Caco-2 (cell line): ENCODE measurements at regions not wholly inside any gene's neighbourhood (a gene's known extent, or its start where the extent isn't known, plus 50 kb on each side); places are given as distances from the start of the nearest gene placed in this dataset.
"Not testable (repeated sequence)": the region's sequence is repeated elsewhere in the genome, so short reads cannot be mapped to it uniquely, and the experiment has no call there.

ENCODE experiments used
- BruUV-seq: library from RNA; stranded (reverse); fragments of 400-500 nt; replicated peaks from 2 replicates; lab custom pipeline; 2021; lab: Mats Ljungman, UMichigan
- CTCF ChIA-PET: fragments of 300-600 bp; sonication (Branson Sonifier 250); formaldehyde crosslinking; loops from one replicate; lab custom pipeline; 2022; ENCODE audit warnings: antibody characterized with exemption; lab: Charles Lee
- POLR2A ChIA-PET: fragments of 300-600 bp; sonication (Branson Sonifier 250); formaldehyde crosslinking; loops from one replicate; lab custom pipeline; 2022; ENCODE audit warnings: antibody characterized with exemption; lab: Charles Lee
- DNase-seq, 2 experiments: peaks; one replicate each; pipeline versions ENCODE4 v3.0.0 to v3.0.0-alpha.2; 2020 to 2022
- H3K27me3 ChIP-seq: replicated peaks from 2 replicates; pipeline ENCODE4 v1.6.0; 2011; ENCODE audit warnings: low read length; ENCODE audit not compliant: control insufficient read depth, insufficient read depth
- H3K36me3 ChIP-seq: 2 replicates; pipeline ENCODE4 v1.5.1; 2011; ENCODE audit warnings: low read length; ENCODE audit not compliant: control insufficient read depth, insufficient read depth
- H3K4me1 ChIP-seq: fragments of 250-450 bp; sonication (Bioruptor Pico); 2 replicates; pipeline ENCODE4 v1.5.1; 2020; ENCODE audit warnings: mild to moderate bottlenecking
- H3K4me3 ChIP-seq: 2 replicates; pipeline ENCODE4 v1.5.1; 2011; ENCODE audit warnings: low read depth, mild to moderate bottlenecking, control low read depth, low read length
- H3K9me3 ChIP-seq: fragments of 250-450 bp; sonication (Bioruptor Pico); 2 replicates; pipeline ENCODE4 v1.5.1; 2020; ENCODE audit warnings: mild to moderate bottlenecking, moderate library complexity
- H3K27ac Mint-ChIP-seq: one replicate; pipeline ENCODE4 v1.8.0; 2022; ENCODE audit warnings: mixed read lengths; ENCODE audit not compliant: unreplicated experiment
- H3K27me3 Mint-ChIP-seq: one replicate; pipeline ENCODE4 v1.8.0; 2022; ENCODE audit warnings: mixed read lengths; ENCODE audit not compliant: insufficient read depth, unreplicated experiment
- H3K36me3 Mint-ChIP-seq: one replicate; pipeline ENCODE4 v1.8.0; 2022; ENCODE audit warnings: mild to moderate bottlenecking, mixed read lengths; ENCODE audit not compliant: insufficient read depth, unreplicated experiment
- H3K4me1 Mint-ChIP-seq: one replicate; pipeline ENCODE4 v1.8.0; 2022; ENCODE audit warnings: low read depth, mixed read lengths; ENCODE audit not compliant: unreplicated experiment
- H3K4me3 Mint-ChIP-seq: one replicate; pipeline ENCODE4 v1.8.0; 2022; ENCODE audit warnings: mild to moderate bottlenecking, moderate library complexity, mixed read lengths; ENCODE audit not compliant: unreplicated experiment
- H3K9me3 Mint-ChIP-seq: one replicate; pipeline ENCODE4 v1.8.0; 2022; ENCODE audit warnings: mixed read lengths; ENCODE audit not compliant: unreplicated experiment
- intact Hi-C: fragments of 100-400 bp; cut with micrococcal nuclease; formaldehyde crosslinking; loops from one replicate; pipeline ENCODE4 v1.10.0; 2022; ENCODE audit not compliant: unreplicated experiment
- TF ChIP-seq, protein P1 (sequence below), 2 experiments: fragments of 200-600 bp in 1 of 2; IDR thresholded peaks; 1 replicate in 1 of 2; 2 replicates in 1 of 2; pipeline versions ENCODE4 v1.5.1 to v1.8.0; 2011 to 2022; ENCODE audit warnings: antibody characterized with exemption in 1 of 2, control low read depth in 1 of 2, inconsistent platforms in 1 of 2, low read depth in 1 of 2, low read length in 1 of 2, mild to moderate bottlenecking in 1 of 2, moderate library complexity in 1 of 2; ENCODE audit not compliant: insufficient read depth in 1 of 2, severe bottlenecking in 1 of 2, unreplicated experiment in 1 of 2

DNA sequence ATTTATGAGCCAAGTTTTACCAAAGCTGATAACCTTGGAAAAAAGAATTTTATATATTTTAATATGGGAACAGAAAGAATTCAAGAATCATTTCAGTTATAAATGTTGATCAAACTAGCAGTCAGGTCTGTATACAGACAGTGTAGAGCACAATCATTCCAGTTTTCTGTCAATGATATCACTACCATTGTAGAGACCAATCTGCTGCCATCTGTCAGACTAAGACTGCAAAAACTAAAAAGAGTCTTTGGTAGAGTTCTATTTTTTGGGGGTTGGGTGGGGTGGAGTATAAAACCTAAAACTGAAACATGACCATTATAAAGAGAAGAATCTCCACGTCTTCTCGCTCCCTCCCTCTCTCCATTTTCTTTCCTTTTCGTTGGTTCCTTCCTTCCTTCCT is 204.7 kb upstream of the UBE2E3 start:
- intact Hi-C loops, result no loop called here
- no peaks in the 10 kb centered on the region for H3K4me1 Mint-ChIP-seq
- no peaks in the 10 kb centered on the region for H3K27me3 Mint-ChIP-seq
- ChIA-PET POLR2A (no interaction called here), CTCF (no interaction called here)
- no TSS peak for BruUV-seq
- TF ChIP-seq, protein P1, sequence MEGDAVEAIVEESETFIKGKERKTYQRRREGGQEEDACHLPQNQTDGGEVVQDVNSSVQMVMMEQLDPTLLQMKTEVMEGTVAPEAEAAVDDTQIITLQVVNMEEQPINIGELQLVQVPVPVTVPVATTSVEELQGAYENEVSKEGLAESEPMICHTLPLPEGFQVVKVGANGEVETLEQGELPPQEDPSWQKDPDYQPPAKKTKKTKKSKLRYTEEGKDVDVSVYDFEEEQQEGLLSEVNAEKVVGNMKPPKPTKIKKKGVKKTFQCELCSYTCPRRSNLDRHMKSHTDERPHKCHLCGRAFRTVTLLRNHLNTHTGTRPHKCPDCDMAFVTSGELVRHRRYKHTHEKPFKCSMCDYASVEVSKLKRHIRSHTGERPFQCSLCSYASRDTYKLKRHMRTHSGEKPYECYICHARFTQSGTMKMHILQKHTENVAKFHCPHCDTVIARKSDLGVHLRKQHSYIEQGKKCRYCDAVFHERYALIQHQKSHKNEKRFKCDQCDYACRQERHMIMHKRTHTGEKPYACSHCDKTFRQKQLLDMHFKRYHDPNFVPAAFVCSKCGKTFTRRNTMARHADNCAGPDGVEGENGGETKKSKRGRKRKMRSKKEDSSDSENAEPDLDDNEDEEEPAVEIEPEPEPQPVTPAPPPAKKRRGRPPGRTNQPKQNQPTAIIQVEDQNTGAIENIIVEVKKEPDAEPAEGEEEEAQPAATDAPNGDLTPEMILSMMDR (IDR thresholded peaks at IDR 0.05; ENCODE audit: insufficient read depth in 1 of 2, low read depth in 1 of 2, low read length in 1 of 2, severe bottlenecking in 1 of 2, unreplicated experiment in 1 of 2), result no peak
- no peaks in the 10 kb centered on the region for H3K36me3 Mint-ChIP-seq
- no peaks in the 10 kb centered on the region for H3K36me3 ChIP-seq
- no peak overlapping the region for H3K4me3 Mint-ChIP-seq
- H3K4me3 ChIP-seq, result no peak overlapping the region
- no peaks in the 10 kb centered on the region for H3K4me1 ChIP-seq
- no peak for DNase-seq
- no peaks in the 10 kb centered on the region for H3K9me3 Mint-ChIP-seq
- no peaks in the 10 kb centered on the region for H3K27me3 ChIP-seq
- H3K27ac Mint-ChIP-seq, result no peak overlapping the region
- no peaks in the 10 kb centered on the region for H3K9me3 ChIP-seq

DNA sequence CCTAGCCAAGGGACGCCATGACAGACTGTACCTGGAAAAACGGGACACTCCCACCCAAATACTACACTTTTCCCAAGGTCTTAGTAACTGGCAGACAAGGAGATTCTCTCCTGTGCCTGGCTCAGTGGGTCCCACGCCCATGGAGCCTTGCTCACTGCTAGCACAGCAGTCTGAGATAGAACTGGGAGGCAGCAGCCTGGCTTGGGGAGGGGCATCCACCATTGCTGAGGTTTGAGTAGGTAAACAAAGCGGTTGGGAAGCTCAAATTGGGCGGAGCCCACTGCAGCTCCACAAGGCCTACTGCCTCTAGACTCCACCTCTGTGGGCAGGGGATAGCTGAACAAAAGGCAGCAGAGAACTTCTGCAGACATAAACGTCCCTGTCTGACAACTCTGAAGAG is 215.1 kb upstream of the UBE2E3 start:
- CTCF ChIA-PET, H3K4me3 Mint-ChIP-seq, H3K27me3 Mint-ChIP-seq, DNase-seq, POLR2A ChIA-PET, H3K4me1 Mint-ChIP-seq, H3K36me3 ChIP-seq, H3K9me3 Mint-ChIP-seq, H3K36me3 Mint-ChIP-seq, H3K4me3 ChIP-seq, H3K27me3 ChIP-seq, H3K4me1 ChIP-seq, H3K27ac Mint-ChIP-seq, H3K9me3 ChIP-seq, BruUV-seq: not testable (repeated sequence)
- intact Hi-C loops, result loop anchor here (10.0 kb wide), 1 partner anchor 161 kb away; no protein-coding TSS in a partner anchor

DNA sequence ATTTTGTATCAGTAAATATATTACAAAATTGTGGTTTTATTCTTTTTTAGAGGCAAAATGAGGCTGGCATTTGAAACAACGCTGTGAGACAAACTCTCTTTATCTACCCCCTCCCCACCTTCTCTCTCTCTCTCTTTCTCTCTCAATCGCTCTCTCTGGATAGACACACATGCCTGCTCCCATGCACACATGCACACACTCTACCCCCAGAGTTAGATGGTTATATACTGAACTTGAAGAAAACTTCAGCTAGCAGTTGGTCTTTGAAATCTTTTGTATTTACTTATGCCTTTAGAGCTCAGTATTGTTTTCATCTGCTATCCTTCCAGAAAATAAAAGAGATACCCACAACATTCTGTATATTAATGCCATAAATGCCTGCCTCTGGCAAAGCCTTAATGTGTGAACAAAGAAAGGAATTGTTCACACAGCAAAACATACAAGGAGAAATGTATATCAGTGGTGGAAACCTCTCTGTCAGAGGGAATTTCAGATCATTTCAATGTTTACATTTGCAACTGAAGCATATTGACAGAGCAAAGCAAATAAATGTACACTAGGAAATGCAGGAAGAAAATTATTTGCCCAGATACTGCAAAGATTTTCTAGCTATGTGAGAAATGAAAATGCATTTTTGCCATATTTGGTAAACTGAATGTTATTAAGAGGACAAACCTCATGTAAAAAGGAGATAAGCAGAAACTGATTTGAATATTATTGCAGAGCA is 217.0 kb upstream of the UBE2E3 start:
- intact Hi-C loops, result loop anchor here (10.0 kb wide), 1 partner anchor 159 kb away; no protein-coding TSS in a partner anchor
- no peak for DNase-seq
- ChIA-PET POLR2A (no interaction called here), CTCF (no interaction called here)
- peaks cover 4% of the 10 kb centered on the region for H3K4me1 Mint-ChIP-seq
- TF ChIP-seq, protein P1 (IDR thresholded peaks at IDR 0.05; ENCODE audit: insufficient read depth in 1 of 2, low read depth in 1 of 2, low read length in 1 of 2, severe bottlenecking in 1 of 2, unreplicated experiment in 1 of 2), result no peak
- H3K9me3 Mint-ChIP-seq, result peaks cover 9% of the 10 kb centered on the region
- no peaks in the 10 kb centered on the region for H3K9me3 ChIP-seq
- no peaks in the 10 kb centered on the region for H3K36me3 ChIP-seq
- H3K36me3 Mint-ChIP-seq, result no peaks in the 10 kb centered on the region
- H3K4me3 ChIP-seq, result no peak overlapping the region
- peaks cover 5% of the 10 kb centered on the region for H3K27me3 Mint-ChIP-seq
- no peak overlapping the region for H3K27ac Mint-ChIP-seq
- BruUV-seq, result no TSS peak
- no peaks in the 10 kb centered on the region for H3K4me1 ChIP-seq
- no peaks in the 10 kb centered on the region for H3K27me3 ChIP-seq
- no peak overlapping the region for H3K4me3 Mint-ChIP-seq
